Epidermal melanocyte (primary cell): ENCODE measurements at regions not wholly inside any gene's neighbourhood (a gene's known extent, or its start where the extent isn't known, plus 50 kb on each side); places are given as distances from the start of the nearest gene placed in this dataset.

Source experiments
- DNase-seq: peaks from one replicate; pipeline ENCODE4 v3.0.0; 2011; ENCODE audit warnings: low spot score; ENCODE audit not compliant: insufficient read length

- DNase-seq, result no peak
Measured at GRCh38 chr11:81039916-81040524, 1599.2 kb upstream of the TENM4 start.

GRCh38 chr11:81036168-81036870 lies 1595.5 kb upstream of the TENM4 start:
- no peak for DNase-seq

GRCh38 chr11:81033779-81034540 lies 1593.1 kb upstream of the TENM4 start:
- DNase-seq, result no peak

GRCh38 chr11:81032906-81033305 lies 1592.1 kb upstream of the TENM4 start:
- DNase-seq, result no peak

GRCh38 chr11:81030186-81030585 lies 1589.4 kb upstream of the TENM4 start:
- no peak for DNase-seq

- no peak for DNase-seq
Measured at GRCh38 chr11:81026032-81026431, 1585.2 kb upstream of the TENM4 start.

- no peak for DNase-seq
Measured at GRCh38 chr11:81022057-81022456, 1581.2 kb upstream of the TENM4 start.

GRCh38 chr11:81010631-81011030 lies 1569.8 kb upstream of the TENM4 start:
- DNase-seq, result no peak

GRCh38 chr11:81007046-81007445 lies 1566.2 kb upstream of the TENM4 start:
- DNase-seq, result no peak

GRCh38 chr11:81005595-81005994 lies 1564.8 kb upstream of the TENM4 start:
- DNase-seq, result no peak

GRCh38 chr11:81004576-81004975 lies 1563.7 kb upstream of the TENM4 start:
- DNase-seq, result no peak

- no peak for DNase-seq
Measured at GRCh38 chr11:81002374-81002773, 1561.5 kb upstream of the TENM4 start.

GRCh38 chr11:81000735-81001134 lies 1559.9 kb upstream of the TENM4 start:
- DNase-seq, result no peak

GRCh38 chr11:81000334-81000733 lies 1559.5 kb upstream of the TENM4 start:
- DNase-seq, result no peak

- no peak for DNase-seq
Measured at GRCh38 chr11:80995523-80995922, 1554.7 kb upstream of the TENM4 start.

GRCh38 chr11:80993536-80993935 lies 1552.7 kb upstream of the TENM4 start:
- DNase-seq, result no peak

- DNase-seq, result no peak
Measured at GRCh38 chr11:80990885-80991284, 1550.1 kb upstream of the TENM4 start.

GRCh38 chr11:80987171-80987570 lies 1546.3 kb upstream of the TENM4 start:
- no peak for DNase-seq

GRCh38 chr11:80986421-80987074 lies 1545.7 kb upstream of the TENM4 start:
- no peak for DNase-seq

- no peak for DNase-seq
Measured at GRCh38 chr11:80980227-80980626, 1539.4 kb upstream of the TENM4 start.

GRCh38 chr11:80973786-80974185 lies 1533.0 kb upstream of the TENM4 start:
- no peak for DNase-seq

- DNase-seq, result no peak
Measured at GRCh38 chr11:80970037-80970436, 1529.2 kb upstream of the TENM4 start.
